HEK293T (cell line): ENCODE measurements at regions not wholly inside any gene's neighbourhood (a gene's known extent, or its start where the extent isn't known, plus 50 kb on each side); places are given as distances from the start of the nearest gene placed in this dataset.

Experiments used
- CTCF ChIA-PET: fragments of 350-600 bp; formaldehyde crosslinking; extraction: SDS; loops from one replicate; lab custom pipeline; 2021; ENCODE audit warnings: antibody characterized with exemption, inconsistent platforms; lab: Yijun Ruan, JAX
- POLR2A ChIA-PET: fragments of 350-600 bp; formaldehyde crosslinking; extraction: SDS; loops from one replicate; lab custom pipeline; 2020; ENCODE audit warnings: antibody characterized with exemption, inconsistent platforms; lab: Yijun Ruan, JAX
- DNase-seq: peaks from one replicate; pipeline ENCODE4 v3.0.0; 2012; ENCODE audit warnings: mixed read lengths; ENCODE audit errors: extremely low spot score
- ARNT ChIP-seq: fragments of 450-650 bp; IDR thresholded peaks from 2 replicates; pipeline ENCODE4 v1.6.1; 2017; ENCODE audit warnings: mild to moderate bottlenecking
- BHLHE40 ChIP-seq: fragments of 450-650 bp; IDR thresholded peaks from 2 replicates; pipeline ENCODE4 v1.6.1; 2016; ENCODE audit warnings: mild to moderate bottlenecking, moderate library complexity, borderline replicate concordance
- CTBP1 ChIP-seq: fragments of 450-650 bp; IDR thresholded peaks from 2 replicates; pipeline ENCODE4 v1.6.1; 2016; ENCODE audit warnings: borderline replicate concordance
- ELF4 ChIP-seq: fragments of 450-650 bp; IDR thresholded peaks from 2 replicates; pipeline ENCODE4 v1.6.1; 2017; ENCODE audit warnings: antibody characterized with exemption
- FOXA1 ChIP-seq: fragments of 450-650 bp; IDR thresholded peaks from 2 replicates; pipeline ENCODE4 v1.6.1; 2016; ENCODE audit warnings: mild to moderate bottlenecking
- FOXK2 ChIP-seq: fragments of 450-650 bp; IDR thresholded peaks from 2 replicates; pipeline ENCODE4 v1.6.1; 2016; ENCODE audit warnings: mild to moderate bottlenecking
- FOXM1 ChIP-seq: fragments of 450-650 bp; IDR thresholded peaks from 2 replicates; pipeline ENCODE4 v1.6.1; 2017; ENCODE audit warnings: mild to moderate bottlenecking, borderline replicate concordance
- HDGF ChIP-seq: fragments of 450-650 bp; IDR thresholded peaks from 2 replicates; pipeline ENCODE4 v1.6.1; 2017; ENCODE audit warnings: antibody characterized with exemption, borderline replicate concordance
- L3MBTL2 ChIP-seq: fragments of 450-650 bp; conservative IDR thresholded peaks from 2 replicates; pipeline ENCODE4 v1.6.1; 2016; ENCODE audit warnings: mild to moderate bottlenecking
- LEF1 ChIP-seq: fragments of 450-650 bp; IDR thresholded peaks from 2 replicates; pipeline ENCODE4 v1.6.1; 2017; ENCODE audit warnings: mild to moderate bottlenecking, borderline replicate concordance
- NFRKB ChIP-seq: fragments of 450-650 bp; IDR thresholded peaks from 2 replicates; pipeline ENCODE4 v1.6.1; 2016; ENCODE audit warnings: mild to moderate bottlenecking, moderate library complexity
- PKNOX1 ChIP-seq: fragments of 450-650 bp; IDR thresholded peaks from 2 replicates; pipeline ENCODE4 v1.6.1; 2016
- SP1 ChIP-seq: fragments of 450-650 bp; IDR thresholded peaks from 2 replicates; pipeline ENCODE4 v1.6.1; 2017
- SUZ12 ChIP-seq: fragments of 450-650 bp; IDR thresholded peaks from 2 replicates; pipeline ENCODE4 v1.6.1; 2016; ENCODE audit warnings: mild to moderate bottlenecking
- TARDBP ChIP-seq: fragments of 450-650 bp; IDR thresholded peaks from 2 replicates; pipeline ENCODE4 v1.6.1; 2016
- ZNF384 ChIP-seq: fragments of 450-650 bp; IDR thresholded peaks from 2 replicates; pipeline ENCODE4 v1.6.1; 2016

- TF ChIP-seq LEF1 (no peak), ARNT (no peak), FOXA1 (no peak)
- ChIA-PET CTCF (no interaction called here), POLR2A (no interaction called here)
- DNase-seq: no peak
Observed at GRCh38 chr4:136653640-136654406, 878.5 kb downstream of the PCDH18 start.

- DNase-seq: no peak
- POLR2A ChIA-PET: no interaction called here
- TF ChIP-seq BHLHE40 (no peak), ARNT (no peak), LEF1 (no peak), FOXA1 (no peak), SP1 (no peak), SUZ12 (no peak), PKNOX1 (no peak), HDGF (no peak), ELF4 (no peak), FOXK2 (no peak), FOXM1 (no peak), L3MBTL2 (no peak), ZNF384 (no peak), CTBP1 (no peak), NFRKB (no peak), TARDBP (no peak)
- CTCF ChIA-PET: no interaction called here
Observed at GRCh38 chr4:136651932-136652331, 880.4 kb downstream of the PCDH18 start.

GRCh38 chr4:136651278-136651667, 881.0 kb downstream of the PCDH18 start:
- TF ChIP-seq SP1 (no peak), FOXM1 (no peak), L3MBTL2 (no peak), ELF4 (no peak), ARNT (no peak), TARDBP (no peak), FOXA1 (no peak), SUZ12 (no peak), BHLHE40 (no peak), HDGF (no peak), LEF1 (no peak), NFRKB (no peak), FOXK2 (no peak), ZNF384 (no peak), PKNOX1 (no peak), CTBP1 (no peak)
- POLR2A ChIA-PET: no interaction called here
- CTCF ChIA-PET: no interaction called here
- DNase-seq: no peak

- no peak for DNase-seq
- CTCF ChIA-PET: no interaction called here
- no peak for TF ChIP-seq ELF4
- no peak for TF ChIP-seq HDGF
- TF ChIP-seq LEF1: no peak
- TF ChIP-seq FOXA1: no peak
- no peak for TF ChIP-seq CTBP1
- no peak for TF ChIP-seq ARNT
- no peak for TF ChIP-seq SP1
- POLR2A ChIA-PET: no interaction called here
Observed at GRCh38 chr4:136650541-136651277, 881.6 kb downstream of the PCDH18 start.

- CTCF ChIA-PET: no interaction called here
- POLR2A ChIA-PET: no interaction called here
Observed at GRCh38 chr4:136644279-136644678, 888.0 kb downstream of the PCDH18 start.

More at GRCh38 chr4:136644279-136644678, 888.0 kb downstream of the PCDH18 start:
- TF ChIP-seq NFRKB (no peak), FOXA1 (no peak), ARNT (no peak), PKNOX1 (no peak), TARDBP (no peak), BHLHE40 (no peak), CTBP1 (no peak), HDGF (no peak), FOXK2 (no peak), ZNF384 (no peak), LEF1 (no peak), L3MBTL2 (no peak), ELF4 (no peak), SUZ12 (no peak), SP1 (no peak), FOXM1 (no peak)
- DNase-seq: no peak
